Right lobe of liver (tissue), 4 donors: ENCODE measurements at regions not wholly inside any gene's neighbourhood (a gene's known extent, or its start where the extent isn't known, plus 50 kb on each side); places are given as distances from the start of the nearest gene placed in this dataset.

Experiments
- CTCF ChIP-seq, 4 donors: fragments of 200-600 bp in 3 of 4; fragments of 450-650 bp in 1 of 4; IDR thresholded peaks; one replicate each; pipeline versions ENCODE4 v1.5.1 to v1.8.0; 2016 to 2022; ENCODE audit warnings: antibody characterized with exemption in 4 of 4, mild to moderate bottlenecking in 2 of 4
- POLR2A ChIP-seq: fragments of 450-650 bp; IDR thresholded peaks from one replicate; pipeline ENCODE4 v1.6.1; 2017; ENCODE audit warnings: antibody characterized with exemption, mild to moderate bottlenecking
- donor health status: DM: no; HTN: no; CAD: no.
- donor health status: DM: no; HTN: no; CAD: no.
- donor health status: DM: no; HTN: yes; CAD: no.

- TF ChIP-seq CTCF (IDR thresholded peaks at IDR 0.05) (no peak), POLR2A (no peak)
These were observed 518.4 kb upstream of the UBE2E2 start for GRCh38 chr3:22684739-22685138.
